ENCODE measurements at regions not wholly inside any gene's neighbourhood (a gene's known extent, or its start where the extent isn't known, plus 50 kb on each side); places are given as distances from the start of the nearest gene placed in this dataset.

DNA sequence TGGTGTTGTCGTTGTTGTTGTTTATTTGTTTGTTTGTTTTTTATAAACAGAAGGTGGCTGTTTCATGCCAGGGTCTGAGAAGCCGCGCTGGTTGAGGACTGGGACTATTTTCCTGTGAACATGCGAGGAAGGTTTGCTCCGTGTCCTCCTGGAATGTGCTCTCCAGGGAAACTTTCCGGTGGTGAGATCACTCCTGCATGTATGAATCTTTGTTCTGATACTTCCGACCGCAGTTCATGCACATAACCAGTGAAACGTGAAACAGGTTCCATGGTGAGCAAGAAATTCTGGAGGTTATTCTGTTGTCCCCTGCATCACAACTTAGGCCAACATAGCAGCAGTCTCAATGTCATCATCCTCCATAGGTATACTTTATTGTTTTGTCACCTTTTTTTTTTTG is 187.6 kb upstream of the ARGLU1 start:
- no peak for DNase-seq (ENCODE audit: low read depth in 6 of 9, low spot score in 9 of 9)
- H3K27me3 ChIP-seq (ENCODE audit: control insufficient read depth in 2 of 2, insufficient read depth in 1 of 2, low read length in 1 of 2) = no peaks in the 10 kb centered on the region
- 96% methylated on average over 9 of the region's 9 CpGs for WGBS

DNA sequence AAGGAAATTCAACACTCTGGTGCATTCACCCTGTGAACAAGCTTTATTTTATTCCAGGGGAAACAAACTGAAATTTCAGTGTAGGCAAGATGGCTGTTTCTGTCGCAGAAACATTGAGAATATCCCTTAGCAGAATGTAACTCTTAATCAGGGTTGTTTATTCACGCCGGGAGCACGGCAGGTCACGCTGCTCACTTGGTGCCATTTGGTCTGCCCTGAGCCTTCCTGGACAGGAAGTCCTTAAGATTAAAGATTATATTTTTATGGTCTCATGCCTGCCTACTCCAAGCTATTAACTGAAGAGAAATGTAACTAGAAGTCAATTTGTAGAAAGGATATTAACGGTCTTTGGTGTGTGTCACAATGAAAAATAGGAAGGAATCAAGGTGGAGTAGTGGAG is 185.3 kb upstream of the ARGLU1 start:
- H3K36me3 ChIP-seq (ENCODE audit: control insufficient read depth in 2 of 2, insufficient read depth in 2 of 2, low read length in 1 of 2) = no peaks in the 10 kb centered on the region
- no peak overlapping the region for H3K4me3 ChIP-seq (ENCODE audit: low read length in 2 of 2)
- no peaks in the 10 kb centered on the region for H3K27me3 ChIP-seq (ENCODE audit: control insufficient read depth in 2 of 2, insufficient read depth in 1 of 2, low read length in 1 of 2)
- no peak overlapping the region for H3K27ac ChIP-seq (ENCODE audit: low read depth in 1 of 2, low read length in 1 of 2)
- no peaks in the 10 kb centered on the region for H3K4me1 ChIP-seq (ENCODE audit: control insufficient read depth in 2 of 2, insufficient read depth in 2 of 2, low read length in 2 of 2)
- DNase-seq (ENCODE audit: low read depth in 6 of 9, low spot score in 9 of 9) = no peak
- 12% methylated on average over 6 of the region's 6 CpGs for WGBS
- H3K9me3 ChIP-seq (ENCODE audit: control insufficient read depth in 2 of 2, insufficient read depth in 1 of 2, low read length in 1 of 2) = no peaks in the 10 kb centered on the region

More for the DNA sequence above, 187.6 kb upstream of the ARGLU1 start:
- H3K9me3 ChIP-seq (ENCODE audit: control insufficient read depth in 2 of 2, insufficient read depth in 1 of 2, low read length in 1 of 2) = no peaks in the 10 kb centered on the region
- no peaks in the 10 kb centered on the region for H3K4me1 ChIP-seq (ENCODE audit: control insufficient read depth in 2 of 2, insufficient read depth in 2 of 2, low read length in 2 of 2)
- H3K4me3 ChIP-seq (ENCODE audit: low read length in 2 of 2) = no peak overlapping the region
- no peak overlapping the region for H3K27ac ChIP-seq (ENCODE audit: low read depth in 1 of 2, low read length in 1 of 2)
- no peaks in the 10 kb centered on the region for H3K36me3 ChIP-seq (ENCODE audit: control insufficient read depth in 2 of 2, insufficient read depth in 2 of 2, low read length in 1 of 2)

DNA sequence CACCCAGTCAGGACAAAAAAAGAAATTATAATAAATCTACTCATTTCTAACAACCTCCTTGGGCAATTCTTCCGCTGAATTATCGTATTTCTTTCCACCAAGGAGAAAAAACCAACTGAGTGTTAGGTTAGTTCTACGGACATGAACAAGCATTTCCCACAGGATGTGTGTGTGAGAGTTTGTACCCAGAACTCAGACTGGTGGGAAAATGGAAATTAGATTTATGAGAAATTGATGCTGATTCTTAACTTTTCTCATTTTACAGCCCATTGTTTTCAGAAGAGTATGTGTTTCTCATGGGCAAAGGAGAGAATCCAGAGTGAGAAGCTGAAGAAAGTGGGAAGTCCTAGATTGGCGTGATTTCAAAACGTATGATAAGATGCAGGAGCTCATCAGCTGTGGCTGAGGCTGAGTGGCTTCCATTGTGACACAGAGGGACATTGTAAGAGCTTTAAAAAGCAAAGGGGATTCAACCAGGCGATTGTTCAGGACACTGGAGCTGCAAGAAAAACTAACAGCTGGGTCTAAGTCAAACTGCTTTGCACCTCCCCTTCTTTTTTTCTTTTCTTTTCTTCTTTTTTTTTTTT is 184.7 kb upstream of the ARGLU1 start:
- H3K27ac ChIP-seq (ENCODE audit: low read depth in 1 of 2, low read length in 1 of 2) = no peak overlapping the region
- H3K36me3 ChIP-seq (ENCODE audit: control insufficient read depth in 2 of 2, insufficient read depth in 2 of 2, low read length in 1 of 2) = no peaks in the 10 kb centered on the region
- DNase-seq (ENCODE audit: low read depth in 6 of 9, low spot score in 9 of 9) = no peak
- no peak overlapping the region for H3K4me3 ChIP-seq (ENCODE audit: low read length in 2 of 2)
- 7% methylated on average over 6 of the region's 6 CpGs for WGBS
- no peaks in the 10 kb centered on the region for H3K27me3 ChIP-seq (ENCODE audit: control insufficient read depth in 2 of 2, insufficient read depth in 1 of 2, low read length in 1 of 2)
- H3K4me1 ChIP-seq (ENCODE audit: control insufficient read depth in 2 of 2, insufficient read depth in 2 of 2, low read length in 2 of 2) = no peaks in the 10 kb centered on the region
- H3K9me3 ChIP-seq (ENCODE audit: control insufficient read depth in 2 of 2, insufficient read depth in 1 of 2, low read length in 1 of 2) = no peaks in the 10 kb centered on the region

DNA sequence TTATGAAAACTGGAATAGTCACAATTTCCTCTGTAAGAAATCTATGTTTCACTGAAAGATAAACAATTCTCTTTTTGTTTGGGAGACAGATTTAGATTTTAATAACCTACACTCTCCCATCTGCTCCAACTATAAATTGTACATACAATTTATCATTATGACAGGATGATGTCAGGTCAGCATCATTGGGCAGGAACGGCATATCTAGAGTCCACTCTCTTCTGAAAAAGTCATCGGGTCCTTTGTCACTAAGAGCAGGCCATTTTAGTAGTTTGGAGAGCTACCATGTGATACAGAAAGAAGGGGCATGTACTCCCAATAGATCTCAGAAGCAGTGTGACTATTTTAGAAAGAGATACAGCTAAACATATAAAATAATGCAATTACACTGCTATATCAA is 180.8 kb upstream of the ARGLU1 start:
- WGBS = 82% methylated on average over 2 of the region's 2 CpGs
- H3K4me3 ChIP-seq (ENCODE audit: low read length in 2 of 2) = no peak overlapping the region
- H3K9me3 ChIP-seq (ENCODE audit: control insufficient read depth in 2 of 2, insufficient read depth in 1 of 2, low read length in 1 of 2) = no peaks in the 10 kb centered on the region
- no peaks in the 10 kb centered on the region for H3K4me1 ChIP-seq (ENCODE audit: control insufficient read depth in 2 of 2, insufficient read depth in 2 of 2, low read length in 2 of 2)
- DNase-seq (ENCODE audit: low read depth in 6 of 9, low spot score in 9 of 9) = no peak
- H3K27me3 ChIP-seq (ENCODE audit: control insufficient read depth in 2 of 2, insufficient read depth in 1 of 2, low read length in 1 of 2) = no peaks in the 10 kb centered on the region
- no peaks in the 10 kb centered on the region for H3K36me3 ChIP-seq (ENCODE audit: control insufficient read depth in 2 of 2, insufficient read depth in 2 of 2, low read length in 1 of 2)
- no peak overlapping the region for H3K27ac ChIP-seq (ENCODE audit: low read depth in 1 of 2, low read length in 1 of 2)

DNA sequence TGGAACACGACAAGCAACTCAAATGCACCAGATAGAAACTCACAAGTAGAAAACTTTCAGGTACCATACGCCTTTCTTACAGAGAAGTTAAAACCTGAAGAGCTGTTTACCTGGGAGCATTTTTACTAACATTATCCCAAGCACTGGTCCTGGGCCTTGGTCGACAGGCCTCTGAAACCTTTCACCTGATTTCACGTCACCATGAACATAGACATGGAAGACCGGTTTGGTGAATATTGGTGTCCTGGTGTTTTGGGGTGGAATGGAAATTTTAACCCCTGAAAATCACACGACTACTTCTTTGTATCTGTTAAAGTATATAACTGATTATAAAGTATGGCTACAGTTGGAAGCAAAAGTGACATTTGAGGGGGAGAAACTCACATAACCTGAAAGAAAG is 176.6 kb upstream of the ARGLU1 start:
- DNase-seq (ENCODE audit: low read depth in 6 of 9, low spot score in 9 of 9) = no peak
- H3K9me3 ChIP-seq (ENCODE audit: control insufficient read depth in 2 of 2, insufficient read depth in 1 of 2, low read length in 1 of 2) = no peaks in the 10 kb centered on the region
- no peak overlapping the region for H3K27ac ChIP-seq (ENCODE audit: low read depth in 1 of 2, low read length in 1 of 2)
- no peaks in the 10 kb centered on the region for H3K4me1 ChIP-seq (ENCODE audit: control insufficient read depth in 2 of 2, insufficient read depth in 2 of 2, low read length in 2 of 2)
- H3K36me3 ChIP-seq (ENCODE audit: control insufficient read depth in 2 of 2, insufficient read depth in 2 of 2, low read length in 1 of 2) = no peaks in the 10 kb centered on the region
- 95% methylated on average over 6 of the region's 6 CpGs for WGBS
- H3K27me3 ChIP-seq (ENCODE audit: control insufficient read depth in 2 of 2, insufficient read depth in 1 of 2, low read length in 1 of 2) = no peaks in the 10 kb centered on the region
- no peak overlapping the region for H3K4me3 ChIP-seq (ENCODE audit: low read length in 2 of 2)

DNA sequence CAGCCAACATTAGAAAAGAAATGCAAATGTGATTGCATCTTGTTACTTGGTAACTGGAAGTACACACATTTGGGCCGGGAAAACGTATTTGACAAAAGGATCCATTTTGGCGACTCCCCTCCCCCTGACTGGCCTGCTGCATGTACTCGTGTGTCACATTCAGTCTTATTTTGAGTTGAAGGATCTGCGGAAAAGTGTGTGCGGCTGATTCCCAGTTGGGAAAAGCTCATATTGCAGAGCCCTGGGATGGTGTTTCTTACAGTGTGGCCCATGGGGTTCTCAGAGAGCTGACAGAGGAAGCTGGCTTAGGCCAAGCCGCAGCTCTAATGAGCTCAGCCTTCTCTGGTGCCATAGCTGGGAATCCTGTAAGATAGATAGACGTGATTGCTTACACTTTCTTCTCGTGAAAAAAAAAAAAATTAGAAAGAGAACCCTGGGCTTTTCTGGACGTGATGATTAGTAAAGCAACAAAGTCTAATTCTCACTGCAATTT is 170.3 kb upstream of the ARGLU1 start:
- H3K4me1 ChIP-seq (ENCODE audit: control insufficient read depth in 2 of 2, insufficient read depth in 2 of 2, low read length in 2 of 2) = no peaks in the 10 kb centered on the region
- no peaks in the 10 kb centered on the region for H3K27me3 ChIP-seq (ENCODE audit: control insufficient read depth in 2 of 2, insufficient read depth in 1 of 2, low read length in 1 of 2)
- H3K27ac ChIP-seq (ENCODE audit: low read depth in 1 of 2, low read length in 1 of 2) = no peak overlapping the region
- H3K9me3 ChIP-seq (ENCODE audit: control insufficient read depth in 2 of 2, insufficient read depth in 1 of 2, low read length in 1 of 2) = peaks cover 0 to 10% of the 10 kb centered on the region in 2 donors
- WGBS = 94% methylated on average over 10 of the region's 10 CpGs
- no peak for DNase-seq (ENCODE audit: low read depth in 6 of 9, low spot score in 9 of 9)
- no peaks in the 10 kb centered on the region for H3K36me3 ChIP-seq (ENCODE audit: control insufficient read depth in 2 of 2, insufficient read depth in 2 of 2, low read length in 1 of 2)
- H3K4me3 ChIP-seq (ENCODE audit: low read length in 2 of 2) = no peak overlapping the region

DNA sequence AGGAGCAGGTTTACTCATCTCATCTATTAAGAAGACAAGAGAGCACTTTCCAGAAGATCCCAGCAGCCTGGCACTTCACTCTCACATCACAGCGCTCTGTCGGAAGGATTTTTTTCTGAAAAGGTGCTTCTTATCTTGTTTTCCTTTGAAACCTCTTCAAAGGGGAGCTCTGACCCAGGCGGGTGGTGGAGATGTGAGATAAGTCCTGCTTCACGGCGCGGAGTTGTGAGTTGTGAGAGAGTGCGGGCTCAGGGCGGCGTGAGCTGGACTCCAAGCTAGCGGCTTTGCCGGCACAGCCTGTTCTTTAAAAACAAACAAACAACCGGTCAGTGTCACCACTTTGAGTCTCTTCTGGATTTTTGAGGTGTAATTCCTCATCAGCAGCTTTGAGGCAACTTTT is 169.0 kb upstream of the ARGLU1 start:
- H3K27me3 ChIP-seq (ENCODE audit: control insufficient read depth in 2 of 2, insufficient read depth in 1 of 2, low read length in 1 of 2) = no peaks in the 10 kb centered on the region
- 95% methylated on average over 12 of the region's 12 CpGs for WGBS
- H3K9me3 ChIP-seq (ENCODE audit: control insufficient read depth in 2 of 2, insufficient read depth in 1 of 2, low read length in 1 of 2) = peaks cover 0 to 10% of the 10 kb centered on the region in 2 donors
- H3K36me3 ChIP-seq (ENCODE audit: control insufficient read depth in 2 of 2, insufficient read depth in 2 of 2, low read length in 1 of 2) = no peaks in the 10 kb centered on the region
- no peaks in the 10 kb centered on the region for H3K4me1 ChIP-seq (ENCODE audit: control insufficient read depth in 2 of 2, insufficient read depth in 2 of 2, low read length in 2 of 2)
- H3K27ac ChIP-seq (ENCODE audit: low read depth in 1 of 2, low read length in 1 of 2) = no peak overlapping the region
- H3K4me3 ChIP-seq (ENCODE audit: low read length in 2 of 2) = no peak overlapping the region
- no peak for DNase-seq (ENCODE audit: low read depth in 6 of 9, low spot score in 9 of 9)

DNA sequence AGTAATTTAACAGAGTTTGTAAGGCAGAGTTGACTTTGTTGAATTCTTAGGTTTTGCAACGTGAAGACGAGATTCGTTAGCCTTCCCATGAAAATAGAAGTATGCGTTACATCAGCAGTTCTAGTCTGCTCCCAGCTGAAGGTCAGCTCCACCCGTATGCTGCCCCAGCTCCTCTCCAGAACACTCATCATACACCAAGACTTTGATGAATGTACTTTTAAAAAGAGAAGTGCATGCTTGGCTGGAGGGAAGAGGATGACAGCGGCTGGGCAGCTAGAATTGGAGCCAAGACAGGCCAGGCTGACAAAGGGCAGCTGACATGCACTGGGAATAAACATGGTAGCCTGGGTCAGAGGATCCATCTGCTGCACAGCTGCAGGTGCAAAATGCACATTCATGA is 166.3 kb upstream of the ARGLU1 start:
- 86% methylated on average over 6 of the region's 6 CpGs for WGBS
- Histone ChIP-seq H3K27me3 (ENCODE audit: control insufficient read depth in 2 of 2, insufficient read depth in 1 of 2, low read length in 1 of 2) (no peaks in the 10 kb centered on the region), H3K9me3 (ENCODE audit: control insufficient read depth in 2 of 2, insufficient read depth in 1 of 2, low read length in 1 of 2) (peaks cover 0 to 10% of the 10 kb centered on the region in 2 donors), H3K36me3 (ENCODE audit: control insufficient read depth in 2 of 2, insufficient read depth in 2 of 2, low read length in 1 of 2) (no peaks in the 10 kb centered on the region), H3K4me3 (ENCODE audit: low read length in 2 of 2) (no peak overlapping the region), H3K27ac (ENCODE audit: low read depth in 1 of 2, low read length in 1 of 2) (no peak overlapping the region), H3K4me1 (ENCODE audit: control insufficient read depth in 2 of 2, insufficient read depth in 2 of 2, low read length in 2 of 2) (no peaks in the 10 kb centered on the region)
- no peak for DNase-seq (ENCODE audit: low read depth in 6 of 9, low spot score in 9 of 9)

DNA sequence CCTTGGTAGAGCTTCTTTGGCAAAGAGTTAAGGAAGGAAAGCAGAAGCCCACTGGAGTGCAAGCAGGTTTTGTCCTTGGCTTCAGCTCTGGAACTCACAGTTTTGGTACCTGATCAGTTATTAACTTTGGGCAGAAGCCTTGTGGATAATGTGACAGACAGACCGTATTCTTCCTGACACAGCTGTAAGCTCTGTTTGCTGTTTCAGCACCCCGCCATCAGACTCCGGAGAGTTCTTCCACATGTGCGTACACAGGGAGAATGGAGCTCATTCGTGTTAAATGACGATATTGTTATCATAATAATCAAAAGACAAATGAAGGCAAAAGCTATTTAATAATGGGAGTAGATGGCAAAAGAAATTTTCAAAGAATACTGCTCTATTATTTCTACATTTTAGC is 155.1 kb upstream of the ARGLU1 start:
- H3K27ac ChIP-seq (ENCODE audit: low read depth in 1 of 2, low read length in 1 of 2) = no peak overlapping the region
- DNase-seq (ENCODE audit: low read depth in 6 of 9, low spot score in 9 of 9) = no peak
- no peaks in the 10 kb centered on the region for H3K36me3 ChIP-seq (ENCODE audit: control insufficient read depth in 2 of 2, insufficient read depth in 2 of 2, low read length in 1 of 2)
- no peaks in the 10 kb centered on the region for H3K9me3 ChIP-seq (ENCODE audit: control insufficient read depth in 2 of 2, insufficient read depth in 1 of 2, low read length in 1 of 2)
- H3K27me3 ChIP-seq (ENCODE audit: control insufficient read depth in 2 of 2, insufficient read depth in 1 of 2, low read length in 1 of 2) = no peaks in the 10 kb centered on the region
- no peaks in the 10 kb centered on the region for H3K4me1 ChIP-seq (ENCODE audit: control insufficient read depth in 2 of 2, insufficient read depth in 2 of 2, low read length in 2 of 2)
- H3K4me3 ChIP-seq (ENCODE audit: low read length in 2 of 2) = no peak overlapping the region
- 99% methylated on average over 6 of the region's 6 CpGs for WGBS

DNA sequence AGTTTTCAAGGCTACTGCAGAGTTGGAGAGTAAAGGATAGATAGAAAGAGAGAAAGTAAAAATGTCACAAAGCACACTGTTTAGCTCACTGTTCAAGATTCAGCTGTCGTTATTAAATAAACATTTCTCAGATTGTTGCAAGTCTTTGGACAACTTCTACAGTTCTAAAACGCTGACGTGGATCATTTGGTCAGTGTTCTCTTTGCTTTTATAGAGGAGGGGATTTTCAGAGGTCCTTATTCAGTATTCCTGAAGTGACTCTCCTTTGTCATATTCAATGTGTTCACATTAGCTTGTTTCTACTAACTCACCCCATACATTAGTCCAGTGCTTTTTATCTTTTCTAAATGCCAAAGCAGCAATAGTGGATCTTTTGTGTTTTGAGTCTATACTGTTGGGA is 154.7 kb upstream of the ARGLU1 start:
- H3K4me3 ChIP-seq (ENCODE audit: low read length in 2 of 2) = no peak overlapping the region
- H3K27me3 ChIP-seq (ENCODE audit: control insufficient read depth in 2 of 2, insufficient read depth in 1 of 2, low read length in 1 of 2) = no peaks in the 10 kb centered on the region
- H3K9me3 ChIP-seq (ENCODE audit: control insufficient read depth in 2 of 2, insufficient read depth in 1 of 2, low read length in 1 of 2) = no peaks in the 10 kb centered on the region
- H3K36me3 ChIP-seq (ENCODE audit: control insufficient read depth in 2 of 2, insufficient read depth in 2 of 2, low read length in 1 of 2) = no peaks in the 10 kb centered on the region
- no peak overlapping the region for H3K27ac ChIP-seq (ENCODE audit: low read depth in 1 of 2, low read length in 1 of 2)
- no peak for DNase-seq (ENCODE audit: low read depth in 6 of 9, low spot score in 9 of 9)
- no peaks in the 10 kb centered on the region for H3K4me1 ChIP-seq (ENCODE audit: control insufficient read depth in 2 of 2, insufficient read depth in 2 of 2, low read length in 2 of 2)
- 78% methylated on average over 3 of the region's 3 CpGs for WGBS
